Left forelimb (tissue), 1 donor: ENCODE measurements at regions not wholly inside any gene's neighbourhood (a gene's known extent, or its start where the extent isn't known, plus 50 kb on each side); places are given as distances from the start of the nearest gene placed in this dataset.

Experiments
- DNase-seq: peaks from one replicate; pipeline ENCODE4 v3.0.0-alpha.2; 2018; ENCODE audit warnings: low spot score

- no peak for DNase-seq
These were observed 276.7 kb upstream of the KIF2A start for GRCh38 chr5:62029303-62029702.

- DNase-seq, result no peak
These were observed 275.7 kb upstream of the KIF2A start for GRCh38 chr5:62030326-62030725.

GRCh38 chr5:62038024-62038423 is 268.0 kb upstream of the KIF2A start:
- DNase-seq, result no peak

- DNase-seq, result no peak
These were observed 264.8 kb upstream of the KIF2A start for GRCh38 chr5:62041156-62041756.

GRCh38 chr5:62042007-62042406 is 264.0 kb upstream of the KIF2A start:
- no peak for DNase-seq

GRCh38 chr5:62043289-62044280 is 262.4 kb upstream of the KIF2A start:
- DNase-seq, result no peak

- DNase-seq, result no peak
These were observed 261.0 kb upstream of the KIF2A start for GRCh38 chr5:62044989-62045388.

- DNase-seq, result no peak
These were observed 259.8 kb upstream of the KIF2A start for GRCh38 chr5:62046191-62046590.

- DNase-seq, result no peak
These were observed 254.3 kb upstream of the KIF2A start for GRCh38 chr5:62051747-62052146.

- DNase-seq, result no peak
These were observed 246.0 kb upstream of the KIF2A start for GRCh38 chr5:62059960-62060359.

GRCh38 chr5:62065050-62065449 is 241.0 kb upstream of the KIF2A start:
- no peak for DNase-seq

- no peak for DNase-seq
These were observed 239.2 kb upstream of the KIF2A start for GRCh38 chr5:62066761-62067277.

GRCh38 chr5:62068554-62068953 is 237.5 kb upstream of the KIF2A start:
- no peak for DNase-seq

- DNase-seq, result no peak
These were observed 228.6 kb upstream of the KIF2A start for GRCh38 chr5:62077387-62077786.

GRCh38 chr5:62077823-62078550 is 228.0 kb upstream of the KIF2A start:
- no peak for DNase-seq

GRCh38 chr5:62082370-62082801 is 223.6 kb upstream of the KIF2A start:
- no peak for DNase-seq

GRCh38 chr5:62083247-62083646 is 222.8 kb upstream of the KIF2A start:
- DNase-seq, result no peak

GRCh38 chr5:62083661-62084060 is 222.3 kb upstream of the KIF2A start:
- DNase-seq, result no peak

GRCh38 chr5:62084391-62084790 is 221.6 kb upstream of the KIF2A start:
- DNase-seq, result no peak

- no peak for DNase-seq
These were observed 215.1 kb upstream of the KIF2A start for GRCh38 chr5:62090953-62091352.

- no peak for DNase-seq
These were observed 212.6 kb upstream of the KIF2A start for GRCh38 chr5:62093411-62093810.

- no peak for DNase-seq
These were observed 212.0 kb upstream of the KIF2A start for GRCh38 chr5:62093976-62094375.
